Myocyte (in vitro differentiated cells): ENCODE measurements at regions not wholly inside any gene's neighbourhood (a gene's known extent, or its start where the extent isn't known, plus 50 kb on each side); places are given as distances from the start of the nearest gene placed in this dataset.
"Not testable (repeated sequence)": the region's sequence is repeated elsewhere in the genome, so short reads cannot be mapped to it uniquely, and the experiment has no call there.

Experiments used
- DNase-seq: peaks from one replicate; pipeline ENCODE4 v3.0.0-alpha.2; 2012; ENCODE audit warnings: low read depth

- DNase-seq, result not testable (repeated sequence)
These were observed 439.1 kb downstream of the CNTNAP4 start for GRCh38 chr16:76716251-76716650.

- DNase-seq, result no peak
These were observed 447.0 kb downstream of the CNTNAP4 start for GRCh38 chr16:76724181-76724580.

- no peak for DNase-seq
These were observed 452.3 kb downstream of the CNTNAP4 start for GRCh38 chr16:76729525-76729924.

- DNase-seq, result no peak
These were observed 455.7 kb downstream of the CNTNAP4 start for GRCh38 chr16:76732894-76733293.

GRCh38 chr16:76741623-76742022 is 449.4 kb upstream of the MON1B start:
- DNase-seq, result no peak

GRCh38 chr16:76748461-76749348 is 442.3 kb upstream of the MON1B start:
- DNase-seq, result no peak

- DNase-seq, result no peak
These were observed 441.1 kb upstream of the MON1B start for GRCh38 chr16:76749780-76750375.

GRCh38 chr16:76755496-76755895 is 435.5 kb upstream of the MON1B start:
- DNase-seq, result no peak

- DNase-seq, result no peak
These were observed 434.6 kb upstream of the MON1B start for GRCh38 chr16:76756423-76756822.

GRCh38 chr16:76756951-76757350 is 434.0 kb upstream of the MON1B start:
- DNase-seq, result no peak

GRCh38 chr16:76766538-76766937 is 424.5 kb upstream of the MON1B start:
- no peak for DNase-seq

- no peak for DNase-seq
These were observed 422.7 kb upstream of the MON1B start for GRCh38 chr16:76768316-76768715.

- no peak for DNase-seq
These were observed 422.0 kb upstream of the MON1B start for GRCh38 chr16:76768948-76769347.

GRCh38 chr16:76771216-76771615 is 419.8 kb upstream of the MON1B start:
- no peak for DNase-seq

- DNase-seq, result no peak
These were observed 413.1 kb upstream of the MON1B start for GRCh38 chr16:76777721-76778465.

GRCh38 chr16:76780556-76780955 is 410.4 kb upstream of the MON1B start:
- no peak for DNase-seq

- DNase-seq, result no peak
These were observed 406.5 kb upstream of the MON1B start for GRCh38 chr16:76784530-76784929.

- DNase-seq, result no peak
These were observed 403.6 kb upstream of the MON1B start for GRCh38 chr16:76787394-76787793.

GRCh38 chr16:76791151-76791550 is 399.8 kb upstream of the MON1B start:
- DNase-seq, result no peak

GRCh38 chr16:76796416-76796815 is 394.6 kb upstream of the MON1B start:
- no peak for DNase-seq

GRCh38 chr16:76796978-76797377 is 394.0 kb upstream of the MON1B start:
- no peak for DNase-seq

- DNase-seq, result no peak
These were observed 393.5 kb upstream of the MON1B start for GRCh38 chr16:76797457-76797856.
